Vagina (tissue), 2 donors: ENCODE measurements at regions not wholly inside any gene's neighbourhood (a gene's known extent, or its start where the extent isn't known, plus 50 kb on each side); places are given as distances from the start of the nearest gene placed in this dataset.

ENCODE experiments used
- CTCF ChIP-seq, 3 experiments: fragments of 450-650 bp in 2 of 3; fragments of 200-600 bp in 1 of 3; sonication (generic) in 1 of 3; IDR thresholded peaks; one replicate each; pipeline ENCODE4 v1.5.1; 2017 to 2019; ENCODE audit warnings: antibody characterized with exemption in 3 of 3, mild to moderate bottlenecking in 2 of 3, moderate library complexity in 2 of 3
- POLR2A ChIP-seq, 2 donors: fragments of 450-650 bp; IDR thresholded peaks; one replicate each; pipeline ENCODE4 v1.6.1; 2017; ENCODE audit warnings: antibody characterized with exemption in 2 of 2, mild to moderate bottlenecking in 2 of 2, moderate library complexity in 2 of 2

GRCh38 chr9:4933861-4934260, 51.2 kb upstream of the JAK2 start:
- TF ChIP-seq CTCF (IDR thresholded peaks at IDR 0.05) (no peak), POLR2A (IDR thresholded peaks at IDR 0.05) (no peak)
